HepG2 (cell line): ENCODE measurements at regions not wholly inside any gene's neighbourhood (a gene's known extent, or its start where the extent isn't known, plus 50 kb on each side); places are given as distances from the start of the nearest gene placed in this dataset.
"Not testable (repeated sequence)": the region's sequence is repeated elsewhere in the genome, so short reads cannot be mapped to it uniquely, and the experiment has no call there.

Experiments used
- ATAC-seq: fragments of 200-7000 bp; cut with Tn5 transposase; 3 replicates; pipeline ENCODE4 v1.9.1; 2020; ENCODE audit warnings: mild to moderate bottlenecking, moderate library complexity
- BruUV-seq: library from RNA; stranded (reverse); fragments of 400-500 nt; replicated peaks from 2 replicates; lab custom pipeline; 2021; lab: Mats Ljungman, UMichigan
- CTCF ChIA-PET: fragments of 300-600 bp; formaldehyde crosslinking; extraction: SDS; loops from one replicate; lab custom pipeline; 2021; ENCODE audit warnings: low total read pairs, inconsistent platforms, low intra/inter-chr PET ratio; lab: Yijun Ruan, JAX
- POLR2A ChIA-PET: fragments of 350-600 bp; sonication (Branson Sonifier 250); formaldehyde crosslinking; loops from one replicate; lab custom pipeline; 2020; ENCODE audit warnings: antibody characterized with exemption, inconsistent platforms; lab: Yijun Ruan, JAX
- DNase-seq: peaks from one replicate; pipeline ENCODE4 v3.0.0-alpha.2; 2015; ENCODE audit warnings: low spot score
- FAIRE-seq: peaks from 3 replicates; lab custom pipeline; 2011; peaks lifted over from hg19 to GRCh38; lab: Jason Lieb, UNC
- H2AFZ ChIP-seq: one replicate; pipeline ENCODE4 v1.6.1; 2011; ENCODE audit warnings: low read length, inconsistent platforms
- H3K27ac ChIP-seq: fragments of 300-600 bp; 3 replicates; pipeline ENCODE4 v1.8.0; 2011; ENCODE audit warnings: mixed run types, mild to moderate bottlenecking, mixed read lengths, low read length, inconsistent platforms; ENCODE audit not compliant: insufficient read depth; ENCODE audit errors: extremely low read length
- H3K27me3 ChIP-seq, 2 experiments: fragments of 200-600 bp in 1 of 2; 2 replicates in 1 of 2; 3 replicates in 1 of 2; pipeline versions ENCODE4 v1.6.0 to v1.8.0; 2011; ENCODE audit warnings: low read length in 2 of 2, mild to moderate bottlenecking in 2 of 2, moderate library complexity in 2 of 2, inconsistent platforms in 1 of 2; ENCODE audit not compliant: insufficient read depth in 2 of 2, control insufficient read depth in 1 of 2
- H3K36me3 ChIP-seq, 2 experiments: fragments of 200-600 bp in 1 of 2; replicated peaks in 1 of 2; 2 replicates in 1 of 2; 3 replicates in 1 of 2; pipeline versions ENCODE4 v1.5.1 to v1.8.0; 2011; ENCODE audit warnings: low read length in 2 of 2, inconsistent platforms in 1 of 2; ENCODE audit not compliant: insufficient read depth in 2 of 2, control insufficient read depth in 1 of 2
- H3K4me1 ChIP-seq: 2 replicates; pipeline ENCODE4 v1.5.1; 2012; ENCODE audit warnings: low read length, inconsistent platforms; ENCODE audit not compliant: insufficient read depth
- H3K4me2 ChIP-seq: 2 replicates; pipeline ENCODE4 v1.6.0; 2011; ENCODE audit warnings: low read depth, low read length, inconsistent platforms
- H3K4me3 ChIP-seq, 3 experiments: fragments of 200-600 bp in 1 of 3; sonication (generic), shearing (Covaris generic) in 1 of 3; replicated peaks in 1 of 3; 2 replicates each; pipeline ENCODE4 v1.5.1; 2011 to 2016; ENCODE audit warnings: low read length in 3 of 3, inconsistent platforms in 2 of 3, low read depth in 2 of 3, mild to moderate bottlenecking in 2 of 3, control low read depth in 1 of 3, mixed read lengths in 1 of 3; ENCODE audit not compliant: insufficient read depth in 1 of 3
- H3K79me2 ChIP-seq: one replicate; pipeline ENCODE4 v1.6.1; 2011; ENCODE audit warnings: low read length, inconsistent platforms; ENCODE audit not compliant: insufficient read depth
- H3K9ac ChIP-seq: 2 replicates; pipeline ENCODE4 v1.6.0; 2011; ENCODE audit warnings: mild to moderate bottlenecking, low read depth, low read length, inconsistent platforms; ENCODE audit not compliant: insufficient read depth
- H3K9me3 ChIP-seq: 2 replicates; pipeline ENCODE4 v1.5.1; 2012; ENCODE audit warnings: mild to moderate bottlenecking, low read length
- H4K20me1 ChIP-seq: 2 replicates; pipeline ENCODE4 v1.6.0; 2011; ENCODE audit warnings: inconsistent platforms, mild to moderate bottlenecking, low read length, moderate library complexity; ENCODE audit not compliant: insufficient read depth
- POLR2A ChIP-seq, 2 experiments: IDR thresholded peaks; 2 replicates each; pipeline ENCODE4 v1.6.1; 2011; ENCODE audit warnings: low read depth in 2 of 2, low read length in 2 of 2, mild to moderate bottlenecking in 1 of 2, moderate library complexity in 1 of 2; ENCODE audit not compliant: insufficient read depth in 1 of 2
- ZBTB2 ChIP-seq: sonication (generic); formaldehyde crosslinking; IDR thresholded peaks from 2 replicates; pipeline ENCODE4 v1.8.0; 2022; ENCODE audit warnings: low read depth, missing genetic modification reagents
- ZBTB25 ChIP-seq: IDR thresholded peaks from 2 replicates; pipeline ENCODE4 v1.6.1; 2018; ENCODE audit warnings: missing genetic modification reagents
- ZFP91 ChIP-seq: sonication (generic); formaldehyde crosslinking; IDR thresholded peaks from 2 replicates; pipeline ENCODE4 v1.9.0; 2022; ENCODE audit warnings: missing genetic modification reagents, mild to moderate bottlenecking, borderline replicate concordance
- ZNF18 ChIP-seq: sonication (generic); formaldehyde crosslinking; IDR thresholded peaks from 2 replicates; pipeline ENCODE4 v1.8.0; 2022; ENCODE audit warnings: mild to moderate bottlenecking, missing genetic modification reagents; ENCODE audit not compliant: insufficient replicate concordance
- ZNF432 ChIP-seq: sonication (generic); formaldehyde crosslinking; IDR thresholded peaks from 2 replicates; pipeline ENCODE4 v1.5.0; 2020; ENCODE audit warnings: missing genetic modification reagents, mild to moderate bottlenecking, borderline replicate concordance
- ZNF678 ChIP-seq: sonication (generic); formaldehyde crosslinking; IDR thresholded peaks from 2 replicates; pipeline ENCODE4 v1.4.0; 2020; ENCODE audit warnings: mild to moderate bottlenecking, missing genetic modification reagents
- ZNF766 ChIP-seq: sonication (generic); formaldehyde crosslinking; IDR thresholded peaks from 2 replicates; pipeline ENCODE4 v1.5.0; 2020; ENCODE audit warnings: missing genetic modification reagents, borderline replicate concordance
- WGBS: methylation state at CpG from one replicate; pipeline ENCODE4 v1.1.6; 2017; ENCODE audit warnings: low lambda C conversion rate; 5-methylcytosine and 5-hydroxymethylcytosine counted together
- in situ Hi-C: cut with HindIII; loops from 2 replicates; pipeline ENCODE4 v1.10.0; 2017; ENCODE audit warnings: low pct_unique_long_range_greater_than_20kb; ENCODE audit not compliant: extremely low pct_ligation_motif_present
- intact Hi-C: fragments of 100-400 bp; cut with micrococcal nuclease; formaldehyde crosslinking; loops from one replicate; pipeline ENCODE4 v1.10.0; 2022; ENCODE audit not compliant: unreplicated experiment

DNA sequence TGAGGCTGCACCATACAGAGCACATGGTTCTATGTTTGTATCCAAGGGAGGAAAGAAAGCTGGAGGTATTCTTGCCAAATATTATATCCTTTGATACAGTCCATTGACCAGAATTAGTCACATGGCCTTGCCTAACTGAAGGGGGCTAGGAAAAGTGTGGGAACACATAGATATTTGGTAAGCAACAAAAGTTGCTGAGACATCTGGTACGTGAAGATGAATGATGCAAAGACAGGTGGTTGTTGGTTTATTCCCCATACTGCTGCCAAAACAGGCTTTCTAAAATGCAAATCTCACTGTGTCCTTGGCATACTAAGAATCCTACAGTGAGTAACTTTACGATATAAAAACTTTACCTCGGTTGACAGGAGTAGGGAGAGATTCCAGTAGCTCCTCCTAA, 162.2 kb downstream of the VGLL3 start:
- FAIRE-seq (no peak), ATAC-seq (no peak), DNase-seq (no peak)
- Histone ChIP-seq H2AFZ (no peak overlapping the region), H3K9me3 (no peaks in the 10 kb centered on the region), H3K27ac (no peak overlapping the region), H3K9ac (no peak overlapping the region), H4K20me1 (no peaks in the 10 kb centered on the region), H3K27me3 (0 out of 5 replicates have a peak, but pooled peaks cover 0 to 2% of the 10 kb centered on the region in 2 experiments), H3K4me2 (no peak overlapping the region), H3K4me3 (no peak overlapping the region), H3K79me2 (no peaks in the 10 kb centered on the region), H3K4me1 (no peaks in the 10 kb centered on the region), H3K36me3 (no peaks in the 10 kb centered on the region)
- ChIA-PET POLR2A (no interaction called here), CTCF (no interaction called here)
- no peak for TF ChIP-seq ZNF766 (CRISPR knock-in tag)
- TF ChIP-seq ZBTB25 (CRISPR knock-in tag), result no peak
- TF ChIP-seq ZNF18, result no peak
- no peak for TF ChIP-seq ZNF678
- TF ChIP-seq ZFP91 (CRISPR knock-in tag), result no peak
- TF ChIP-seq ZBTB2 (CRISPR knock-in tag), result no peak
- TF ChIP-seq POLR2A (IDR thresholded peaks at IDR 0.05; ENCODE audit: insufficient read depth in 1 of 2, low read depth in 2 of 2, low read length in 2 of 2), result no peak
- no peak for TF ChIP-seq ZNF432 (CRISPR knock-in tag)
- in situ Hi-C loops (no loop called here), intact Hi-C loops (no loop called here)
- no TSS peak for BruUV-seq
- WGBS, result 2% methylated on average over 3 of the region's 3 CpGs

- DNase-seq, intact Hi-C loops, H3K27me3 ChIP-seq, H3K9me3 ChIP-seq, H2AFZ ChIP-seq, POLR2A ChIA-PET, H3K79me2 ChIP-seq, H4K20me1 ChIP-seq, H3K27ac ChIP-seq, H3K36me3 ChIP-seq, H3K4me1 ChIP-seq, ATAC-seq, H3K4me2 ChIP-seq, H3K9ac ChIP-seq, H3K4me3 ChIP-seq, BruUV-seq, in situ Hi-C loops, CTCF ChIA-PET, FAIRE-seq: not testable (repeated sequence)
- WGBS, result 23% methylated on average over 10 of the region's 10 CpGs
Observed at GRCh38 chr3:86827582-86827981, 163.4 kb downstream of the VGLL3 start.
